ENCODE measurements at regions not wholly inside any gene's neighbourhood (a gene's known extent, or its start where the extent isn't known, plus 50 kb on each side); places are given as distances from the start of the nearest gene placed in this dataset.

- no peak for TF ChIP-seq CTCF (tag by site-specific recombination; IDR thresholded peaks at IDR 0.05)
- TF ChIP-seq ZNF513 (tag by site-specific recombination; IDR thresholded peaks at IDR 0.05): no peak
- no peak for TF ChIP-seq YY1 (tag by site-specific recombination; IDR thresholded peaks at IDR 0.05)
- TF ChIP-seq ZNF155 (tag by site-specific recombination; IDR thresholded peaks at IDR 0.05): no peak
- no peak for TF ChIP-seq TRIM28 (IDR thresholded peaks at IDR 0.05; ENCODE audit: borderline replicate concordance, low read length)
- no peak for TF ChIP-seq ZNF133 (tag by site-specific recombination; IDR thresholded peaks at IDR 0.05)
- no peak for TF ChIP-seq ZNF777 (tag by site-specific recombination; IDR thresholded peaks at IDR 0.05; ENCODE audit: borderline replicate concordance)
- no peak for TF ChIP-seq KLF9 (tag by site-specific recombination; IDR thresholded peaks at IDR 0.05; ENCODE audit: low read depth)
These were observed 519.1 kb upstream of the AKR1E2 start for GRCh38 chr10:4306871-4307270.
